ENCODE measurements at regions not wholly inside any gene's neighbourhood (a gene's known extent, or its start where the extent isn't known, plus 50 kb on each side); places are given as distances from the start of the nearest gene placed in this dataset.
"Not testable (repeated sequence)": the region's sequence is repeated elsewhere in the genome, so short reads cannot be mapped to it uniquely, and the experiment has no call there.

- DNase-seq (ENCODE audit: low read depth in 3 of 3): no peak
Measured at GRCh38 chr2:236769981-236770671, 200.5 kb downstream of the ACKR3 start.

- no peak for DNase-seq (ENCODE audit: low read depth in 3 of 3)
Measured at GRCh38 chr2:236772220-236772837, 202.7 kb downstream of the ACKR3 start.

GRCh38 chr2:236773206-236773605 lies 203.6 kb downstream of the ACKR3 start:
- DNase-seq (ENCODE audit: low read depth in 3 of 3): no peak

- DNase-seq (ENCODE audit: low read depth in 3 of 3): no peak
Measured at GRCh38 chr2:236774171-236774570, 204.5 kb downstream of the ACKR3 start.

- DNase-seq (ENCODE audit: low read depth in 3 of 3): no peak
Measured at GRCh38 chr2:236775511-236775910, 205.9 kb downstream of the ACKR3 start.

- DNase-seq (ENCODE audit: low read depth in 3 of 3): no peak
Measured at GRCh38 chr2:236776206-236776605, 206.6 kb downstream of the ACKR3 start.

- DNase-seq (ENCODE audit: low read depth in 3 of 3): no peak
Measured at GRCh38 chr2:236776695-236777251, 207.1 kb downstream of the ACKR3 start.

GRCh38 chr2:236777408-236777807 lies 207.8 kb downstream of the ACKR3 start:
- DNase-seq (ENCODE audit: low read depth in 3 of 3): no peak

GRCh38 chr2:236781933-236782816 lies 212.6 kb downstream of the ACKR3 start:
- DNase-seq (ENCODE audit: low read depth in 3 of 3): no peak

GRCh38 chr2:236782938-236783337 lies 213.3 kb downstream of the ACKR3 start:
- DNase-seq (ENCODE audit: low read depth in 3 of 3): no peak

- DNase-seq (ENCODE audit: low read depth in 3 of 3): no peak
Measured at GRCh38 chr2:236783417-236784020, 213.9 kb downstream of the ACKR3 start.

GRCh38 chr2:236785611-236786057 lies 216.0 kb downstream of the ACKR3 start:
- no peak for DNase-seq (ENCODE audit: low read depth in 3 of 3)

GRCh38 chr2:236786751-236787150 lies 217.1 kb downstream of the ACKR3 start:
- no peak for DNase-seq (ENCODE audit: low read depth in 3 of 3)

GRCh38 chr2:236787376-236787775 lies 217.8 kb downstream of the ACKR3 start:
- DNase-seq (ENCODE audit: low read depth in 3 of 3): not testable (repeated sequence)

- no peak for DNase-seq (ENCODE audit: low read depth in 3 of 3)
Measured at GRCh38 chr2:236787885-236788284, 218.3 kb downstream of the ACKR3 start.

- no peak for DNase-seq (ENCODE audit: low read depth in 3 of 3)
Measured at GRCh38 chr2:236790963-236791362, 221.3 kb downstream of the ACKR3 start.

- DNase-seq (ENCODE audit: low read depth in 3 of 3): no peak
Measured at GRCh38 chr2:236793023-236794011, 223.7 kb downstream of the ACKR3 start.

- DNase-seq (ENCODE audit: low read depth in 3 of 3): no peak
Measured at GRCh38 chr2:236794176-236794957, 224.7 kb downstream of the ACKR3 start.

- no peak for DNase-seq (ENCODE audit: low read depth in 3 of 3)
Measured at GRCh38 chr2:236795169-236795860, 225.7 kb downstream of the ACKR3 start.

Measured in stimulated activated CD4-positive, alpha-beta T cell treated with anti-CD3 and anti-CD28 coated beads, TNF-alpha, amount 100 ng/mL, for 4 hours (primary cell).